Hepatocyte (in vitro differentiated cells): ENCODE measurements at regions not wholly inside any gene's neighbourhood (a gene's known extent, or its start where the extent isn't known, plus 50 kb on each side); places are given as distances from the start of the nearest gene placed in this dataset.

ENCODE experiments used
- DNase-seq: peaks from one replicate; pipeline ENCODE4 v3.0.0-alpha.2; 2016; ENCODE audit warnings: low spot score
- H2AFZ ChIP-seq: fragments of 200-600 bp; sonication (generic); 2 replicates; pipeline ENCODE4 v1.6.0; 2016; ENCODE audit warnings: antibody characterized with exemption, mild to moderate bottlenecking
- H3K27ac ChIP-seq: fragments of 200-600 bp; sonication (generic); 2 replicates; pipeline ENCODE4 v1.5.1; 2016; ENCODE audit warnings: mild to moderate bottlenecking
- H3K27me3 ChIP-seq: fragments of 200-600 bp; sonication (generic); 2 replicates; pipeline ENCODE4 v1.6.1; 2016
- H3K36me3 ChIP-seq: fragments of 200-600 bp; sonication (generic); replicated peaks from 2 replicates; pipeline ENCODE4 v1.5.1; 2016; ENCODE audit warnings: low read depth; ENCODE audit not compliant: insufficient read depth
- H3K4me1 ChIP-seq: fragments of 200-600 bp; sonication (generic); 2 replicates; pipeline ENCODE4 v1.5.1; 2016; ENCODE audit warnings: mild to moderate bottlenecking, moderate library complexity; ENCODE audit not compliant: insufficient read depth
- H3K4me2 ChIP-seq: fragments of 200-600 bp; sonication (generic); 2 replicates; pipeline ENCODE4 v1.6.0; 2016
- H3K4me3 ChIP-seq: fragments of 200-600 bp; sonication (generic); 2 replicates; pipeline ENCODE4 v1.5.1; 2016; ENCODE audit warnings: mild to moderate bottlenecking
- H3K79me2 ChIP-seq: fragments of 200-600 bp; sonication (generic); 2 replicates; pipeline ENCODE4 v1.6.0; 2017; ENCODE audit warnings: mild to moderate bottlenecking
- H3K9me2 ChIP-seq: fragments of 200-600 bp; sonication (generic); replicated peaks from 2 replicates; pipeline ENCODE4 v1.6.0; 2017; ENCODE audit warnings: mild to moderate bottlenecking; ENCODE audit not compliant: insufficient read depth
- H3K9me3 ChIP-seq: fragments of 200-600 bp; sonication (generic); 2 replicates; pipeline ENCODE4 v1.5.1; 2016; ENCODE audit warnings: low read depth, mild to moderate bottlenecking
- H4K20me1 ChIP-seq: fragments of 200-600 bp; sonication (generic); 2 replicates; pipeline ENCODE4 v1.6.0; 2016; ENCODE audit warnings: mild to moderate bottlenecking; ENCODE audit not compliant: insufficient read depth, poor library complexity, severe bottlenecking
- CTCF ChIP-seq: fragments of 200-600 bp; sonication (generic); IDR thresholded peaks from 2 replicates; pipeline ENCODE4 v1.5.1; 2016; ENCODE audit warnings: antibody characterized with exemption, mild to moderate bottlenecking; ENCODE audit not compliant: poor library complexity
- EZH2 ChIP-seq: fragments of 200-600 bp; sonication (generic); IDR thresholded peaks from 2 replicates; pipeline ENCODE4 v1.6.1; 2016; ENCODE audit warnings: antibody characterized with exemption, mild to moderate bottlenecking, borderline replicate concordance
- EZH2phosphoT487 ChIP-seq: fragments of 200-600 bp; sonication (generic); IDR thresholded peaks from one replicate; pipeline ENCODE4 v1.6.1; 2018; ENCODE audit warnings: antibody characterized with exemption, mild to moderate bottlenecking, low read depth, moderate library complexity; ENCODE audit not compliant: unreplicated experiment, severe bottlenecking
- WGBS: methylation state at CpG from one replicate; pipeline ENCODE4 v1.1.6; 2016; ENCODE audit warnings: low lambda C conversion rate; ENCODE audit errors: missing lambda C conversion rate; 5-methylcytosine and 5-hydroxymethylcytosine counted together

- Histone ChIP-seq H3K27me3 (no peaks in the 10 kb centered on the region), H3K4me1 (peaks cover 5% of the 10 kb centered on the region), H3K4me2 (no peak overlapping the region), H3K9me2 (no peaks in the 10 kb centered on the region), H3K4me3 (no peak overlapping the region), H2AFZ (no peak overlapping the region), H3K27ac (no peak overlapping the region), H3K79me2 (no peaks in the 10 kb centered on the region), H3K9me3 (no peaks in the 10 kb centered on the region), H4K20me1 (no peaks in the 10 kb centered on the region), H3K36me3 (no peaks in the 10 kb centered on the region)
- no peak for TF ChIP-seq CTCF
- no peak for TF ChIP-seq EZH2phosphoT487
- no peak for TF ChIP-seq EZH2
- 98% methylated on average over 10 of the region's 10 CpGs for WGBS
- DNase-seq: no peak
Measured at GRCh38 chr1:22325531-22326371, 125.9 kb upstream of the ZBTB40 start.

- H3K4me1 ChIP-seq: peaks cover 8% of the 10 kb centered on the region
- no peak overlapping the region for H2AFZ ChIP-seq
- TF ChIP-seq EZH2phosphoT487 (no peak), CTCF (no peak), EZH2 (no peak)
- DNase-seq: no peak
- H3K27me3 ChIP-seq: no peaks in the 10 kb centered on the region
- 45% methylated on average over 8 of the region's 8 CpGs for WGBS
- H3K79me2 ChIP-seq: no peaks in the 10 kb centered on the region
- no peak overlapping the region for H3K27ac ChIP-seq
- H4K20me1 ChIP-seq: no peaks in the 10 kb centered on the region
- H3K4me2 ChIP-seq: no peak overlapping the region
- no peaks in the 10 kb centered on the region for H3K9me3 ChIP-seq
- no peak overlapping the region for H3K4me3 ChIP-seq
- no peaks in the 10 kb centered on the region for H3K36me3 ChIP-seq
- no peaks in the 10 kb centered on the region for H3K9me2 ChIP-seq
Measured at GRCh38 chr1:22326372-22326915, 125.2 kb upstream of the ZBTB40 start.

GRCh38 chr1:22326931-22327330 lies 124.7 kb upstream of the ZBTB40 start:
- Histone ChIP-seq H3K27ac (no peak overlapping the region), H3K4me2 (no peak overlapping the region), H2AFZ (no peak overlapping the region), H3K4me3 (no peak overlapping the region), H3K4me1 (peaks cover 13% of the 10 kb centered on the region), H3K27me3 (no peaks in the 10 kb centered on the region), H4K20me1 (no peaks in the 10 kb centered on the region), H3K9me2 (no peaks in the 10 kb centered on the region), H3K9me3 (no peaks in the 10 kb centered on the region), H3K36me3 (no peaks in the 10 kb centered on the region), H3K79me2 (no peaks in the 10 kb centered on the region)
- 92% methylated on average over 6 of the region's 6 CpGs for WGBS
- no peak for DNase-seq
- TF ChIP-seq EZH2phosphoT487: no peak
- TF ChIP-seq EZH2: no peak
- no peak for TF ChIP-seq CTCF
